GM18505 (cell line): ENCODE measurements at regions not wholly inside any gene's neighbourhood (a gene's known extent, or its start where the extent isn't known, plus 50 kb on each side); places are given as distances from the start of the nearest gene placed in this dataset.
"Not testable (repeated sequence)": the region's sequence is repeated elsewhere in the genome, so short reads cannot be mapped to it uniquely, and the experiment has no call there.

Experiments
- ATAC-seq: cut with Tn5 transposase; IDR thresholded peaks from one replicate; pipeline ENCODE4 v1.9.1; 2021; ENCODE audit not compliant: unreplicated experiment
- POLR2A ChIP-seq: IDR thresholded peaks from 4 replicates; pipeline ENCODE4 v1.6.1; 2011; ENCODE audit warnings: borderline replicate concordance; ENCODE audit not compliant: insufficient read depth, insufficient read length; ENCODE audit errors: extremely low read depth

GRCh38 chr1:148432318-148432717 is 50.8 kb downstream of the PPIAL4G start:
- not testable (repeated sequence) for ATAC-seq

- ATAC-seq = not testable (repeated sequence)
Measured at GRCh38 chr1:148429856-148430255, 53.2 kb downstream of the PPIAL4G start.

- not testable (repeated sequence) for ATAC-seq
Measured at GRCh38 chr1:148426940-148427611, 56.0 kb downstream of the PPIAL4G start.

GRCh38 chr1:148426385-148426784 is 56.7 kb downstream of the PPIAL4G start:
- not testable (repeated sequence) for ATAC-seq

- not testable (repeated sequence) for ATAC-seq
Measured at GRCh38 chr1:148424143-148425003, 58.7 kb downstream of the PPIAL4G start.

GRCh38 chr1:148422921-148423320 is 60.2 kb downstream of the PPIAL4G start:
- ATAC-seq = not testable (repeated sequence)

- not testable (repeated sequence) for ATAC-seq
Measured at GRCh38 chr1:148417241-148417640, 65.9 kb downstream of the PPIAL4G start.

GRCh38 chr1:148413385-148413784 is 69.7 kb downstream of the PPIAL4G start:
- ATAC-seq = not testable (repeated sequence)

- not testable (repeated sequence) for ATAC-seq
Measured at GRCh38 chr1:148404786-148405568, 78.1 kb downstream of the PPIAL4G start.

GRCh38 chr1:148403925-148404324 is 79.2 kb downstream of the PPIAL4G start:
- ATAC-seq = not testable (repeated sequence)

- not testable (repeated sequence) for ATAC-seq
Measured at GRCh38 chr1:148403085-148403456, 80.0 kb downstream of the PPIAL4G start.

- peak; percentile 90 for ATAC-seq
- peak; percentile 91 for TF ChIP-seq POLR2A
Measured at GRCh38 chr1:148402152-148403084, 80.7 kb downstream of the PPIAL4G start.

- ATAC-seq = not testable (repeated sequence)
Measured at GRCh38 chr1:148397516-148397915, 85.6 kb downstream of the PPIAL4G start.

GRCh38 chr1:148392505-148392904 is 90.6 kb downstream of the PPIAL4G start:
- ATAC-seq = not testable (repeated sequence)

- not testable (repeated sequence) for ATAC-seq
Measured at GRCh38 chr1:148391323-148391722, 91.8 kb downstream of the PPIAL4G start.
